GM21723 (cell line): ENCODE measurements at regions not wholly inside any gene's neighbourhood (a gene's known extent, or its start where the extent isn't known, plus 50 kb on each side); places are given as distances from the start of the nearest gene placed in this dataset.
"Not testable (repeated sequence)": the region's sequence is repeated elsewhere in the genome, so short reads cannot be mapped to it uniquely, and the experiment has no call there.

ENCODE experiments used
- ATAC-seq: cut with Tn5 transposase; IDR thresholded peaks from one replicate; pipeline ENCODE4 v1.9.1; 2021; ENCODE audit warnings: mild to moderate bottlenecking, moderate library complexity; ENCODE audit not compliant: unreplicated experiment

GRCh38 chr4:112770114-112770513 lies 133.2 kb downstream of the LARP7 start:
- no peak for ATAC-seq

- no peak for ATAC-seq
Observed at GRCh38 chr4:112775801-112776200, 138.9 kb downstream of the LARP7 start.

GRCh38 chr4:112776535-112776934 lies 139.6 kb downstream of the LARP7 start:
- ATAC-seq, result no peak

- no peak for ATAC-seq
Observed at GRCh38 chr4:112778520-112778919, 141.6 kb downstream of the LARP7 start.

GRCh38 chr4:112793033-112793432 lies 156.1 kb downstream of the LARP7 start:
- ATAC-seq, result no peak

- ATAC-seq, result no peak
Observed at GRCh38 chr4:112800001-112800400, 163.1 kb downstream of the LARP7 start.

- ATAC-seq, result no peak
Observed at GRCh38 chr4:112801341-112801740, 164.4 kb downstream of the LARP7 start.

- no peak for ATAC-seq
Observed at GRCh38 chr4:112802780-112803179, 165.8 kb downstream of the LARP7 start.

- ATAC-seq, result peak; percentile 89
Observed at GRCh38 chr4:112807083-112807482, 170.1 kb downstream of the LARP7 start.

- no peak for ATAC-seq
Observed at GRCh38 chr4:112808001-112808400, 171.1 kb downstream of the LARP7 start.

- peak; percentile 46 for ATAC-seq
Observed at GRCh38 chr4:112813790-112814189, 176.8 kb downstream of the LARP7 start.

- ATAC-seq, result peak; percentile 96
Observed at GRCh38 chr4:112817933-112818593, 181.1 kb downstream of the LARP7 start.

- peak; percentile 41 for ATAC-seq
Observed at GRCh38 chr4:112818594-112818965, 181.6 kb downstream of the LARP7 start.

- ATAC-seq, result no peak
Observed at GRCh38 chr4:112819729-112820128, 182.8 kb downstream of the LARP7 start.

GRCh38 chr4:112823156-112823555 lies 186.2 kb downstream of the LARP7 start:
- ATAC-seq, result no peak

GRCh38 chr4:112823606-112824005 lies 186.7 kb downstream of the LARP7 start:
- ATAC-seq, result no peak

GRCh38 chr4:112830753-112831386 lies 193.9 kb downstream of the LARP7 start:
- ATAC-seq, result no peak

GRCh38 chr4:112832493-112832892 lies 195.6 kb downstream of the LARP7 start:
- no peak for ATAC-seq

GRCh38 chr4:112836895-112837294 lies 200.0 kb downstream of the LARP7 start:
- ATAC-seq, result no peak

GRCh38 chr4:112838015-112838414 lies 201.1 kb downstream of the LARP7 start:
- not testable (repeated sequence) for ATAC-seq

GRCh38 chr4:112840061-112840460 lies 203.1 kb downstream of the LARP7 start:
- no peak for ATAC-seq

- ATAC-seq, result no peak
Observed at GRCh38 chr4:112840619-112841018, 203.7 kb downstream of the LARP7 start.

- no peak for ATAC-seq
Observed at GRCh38 chr4:112842513-112842912, 205.6 kb downstream of the LARP7 start.
